NCI-H2171 treated with DMSO at 0.1 percent for 48 hours (cell line): ENCODE measurements at regions not wholly inside any gene's neighbourhood (a gene's known extent, or its start where the extent isn't known, plus 50 kb on each side); places are given as distances from the start of the nearest gene placed in this dataset.
A peak's percentile ranks its signal among the peaks of the same experiment; 100 is the strongest.

Experiments
- DNase-seq: peaks from one replicate; lab custom pipeline; 2025; lab: John Stamatoyannopoulos, UW

DNA sequence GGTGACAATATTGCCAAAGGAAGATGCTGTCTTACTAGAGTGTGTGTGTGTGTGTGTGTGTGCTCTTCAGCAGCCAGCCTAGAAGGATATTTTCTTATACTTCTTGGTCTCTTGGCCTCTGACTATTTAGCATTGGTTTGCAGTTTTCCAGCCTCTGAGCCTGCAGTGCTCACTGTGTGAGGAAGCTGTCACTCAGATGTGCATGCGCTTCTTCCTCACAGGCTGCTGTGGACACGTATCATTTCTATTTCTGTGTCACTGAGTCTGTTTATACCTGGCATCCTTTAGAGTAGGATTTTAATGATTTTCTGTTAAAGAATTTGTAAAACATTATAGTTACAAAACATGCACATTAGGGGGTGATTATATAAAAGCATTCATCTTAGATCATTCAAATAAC lies 83.3 kb downstream of the ALDH8A1 start:
- no peak for DNase-seq

DNA sequence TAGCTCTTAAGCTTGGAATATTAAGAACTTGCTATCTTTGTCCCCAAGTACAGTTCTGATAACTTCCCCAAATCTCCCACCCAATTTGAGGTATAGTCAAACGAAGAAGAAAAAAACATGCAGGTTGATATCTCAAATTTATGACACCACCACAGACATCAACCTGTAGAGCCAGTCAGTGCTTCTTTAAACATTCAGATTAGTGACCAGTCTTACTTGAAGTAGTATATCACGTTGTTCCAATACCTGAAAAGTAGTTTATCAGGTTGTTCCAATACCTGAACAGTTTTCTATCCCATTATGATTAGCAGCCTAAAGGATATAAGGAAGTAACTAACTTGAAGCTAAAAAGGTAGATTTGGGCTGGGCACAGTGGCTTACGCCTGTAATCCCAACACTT lies 85.3 kb downstream of the ALDH8A1 start:
- DNase-seq: no peak

DNA sequence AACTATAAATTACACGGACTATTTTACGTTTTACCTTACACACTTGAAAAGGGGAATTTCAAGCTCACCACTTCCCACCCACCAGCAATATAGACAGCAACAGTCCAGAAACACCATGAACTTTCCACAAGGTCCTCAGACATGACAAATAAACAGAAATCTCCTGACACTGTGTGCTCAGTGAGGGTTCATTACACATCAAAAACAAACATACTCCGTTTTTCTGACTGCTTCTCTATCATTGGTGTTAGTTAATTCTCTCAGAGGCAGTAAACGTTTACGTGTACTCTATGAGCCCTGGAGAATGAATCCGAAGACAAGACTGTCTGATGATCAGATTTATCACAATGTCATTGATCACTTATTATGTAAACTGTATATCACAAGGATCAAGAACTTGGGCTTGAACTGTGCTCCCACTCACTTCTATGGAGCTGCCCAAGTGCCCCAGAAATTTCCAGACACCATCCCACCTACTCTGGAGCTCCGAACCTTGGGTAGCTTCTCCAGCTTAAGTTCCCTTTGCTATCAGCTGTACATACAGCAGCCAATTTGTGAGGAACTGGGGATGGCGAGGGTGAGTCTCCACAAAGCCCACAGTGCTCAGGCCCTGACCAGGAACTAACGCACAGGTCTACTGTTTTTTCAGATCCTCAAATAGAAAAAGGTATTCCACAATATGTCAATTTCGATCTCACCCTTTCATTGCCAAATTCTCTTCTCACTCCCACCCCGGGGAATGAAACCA lies 86.0 kb downstream of the ALDH8A1 start:
- no peak for DNase-seq

DNA sequence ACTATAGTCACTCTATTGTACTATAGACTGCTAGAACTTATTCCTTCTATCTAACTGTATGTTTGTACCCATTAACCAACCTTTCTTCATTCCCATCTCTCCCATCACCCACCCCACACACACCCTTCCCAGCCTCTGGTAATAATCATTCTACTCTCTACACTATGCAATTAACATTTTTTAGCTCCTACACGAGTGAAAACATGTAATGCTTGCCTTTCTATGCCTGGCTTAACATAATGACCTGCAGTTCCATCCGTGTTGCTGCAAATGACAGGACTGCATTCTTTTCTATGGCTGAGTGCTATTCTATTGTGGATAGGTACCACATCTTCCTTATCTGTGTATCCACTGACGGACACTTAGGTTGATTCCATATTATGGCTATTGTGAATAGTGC lies 95.5 kb downstream of the ALDH8A1 start:
- no peak for DNase-seq

DNA sequence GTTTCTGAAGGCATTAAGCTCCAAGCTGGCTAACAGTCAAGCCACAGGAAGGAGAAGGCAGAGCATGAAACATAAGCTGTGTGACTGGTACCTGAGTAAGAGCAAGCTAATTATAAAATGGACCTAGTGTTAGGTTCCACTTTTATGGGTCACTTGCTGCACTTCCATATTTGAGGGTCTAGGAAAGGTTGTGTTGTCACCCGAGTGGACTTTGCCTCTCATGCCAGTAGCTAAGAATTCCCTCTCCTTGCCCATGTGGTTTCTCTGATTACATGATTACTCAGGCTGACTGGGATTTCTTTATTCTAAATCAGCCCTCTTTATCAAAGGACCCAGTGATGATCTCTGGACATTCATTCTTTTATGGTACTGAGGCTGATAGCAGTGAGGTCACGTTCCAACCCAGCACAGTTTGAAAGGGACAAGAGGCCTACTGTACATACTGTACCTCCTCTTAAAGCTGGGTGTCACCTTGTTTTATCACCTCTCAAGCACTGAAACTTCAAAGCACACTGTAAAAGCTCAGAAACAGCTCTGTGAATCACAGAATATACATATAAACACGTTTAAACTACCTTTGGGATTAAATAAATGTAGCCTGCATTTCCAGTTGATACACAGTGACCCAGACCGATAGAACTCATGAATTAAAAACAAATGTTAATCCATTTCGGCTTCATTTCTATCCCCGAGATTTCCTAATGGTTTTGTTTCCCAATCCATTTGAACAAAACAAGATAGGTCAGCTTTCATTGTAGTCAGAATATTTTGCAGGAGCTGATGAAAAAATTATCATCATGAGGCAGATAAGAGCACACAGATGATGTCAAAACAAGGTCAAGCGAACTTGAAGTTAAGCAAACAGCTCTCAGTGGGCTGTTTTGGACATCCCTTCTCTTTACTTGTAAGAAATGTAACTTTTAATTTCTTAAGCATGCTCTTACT lies 96.5 kb downstream of the ALDH8A1 start:
- no peak for DNase-seq

DNA sequence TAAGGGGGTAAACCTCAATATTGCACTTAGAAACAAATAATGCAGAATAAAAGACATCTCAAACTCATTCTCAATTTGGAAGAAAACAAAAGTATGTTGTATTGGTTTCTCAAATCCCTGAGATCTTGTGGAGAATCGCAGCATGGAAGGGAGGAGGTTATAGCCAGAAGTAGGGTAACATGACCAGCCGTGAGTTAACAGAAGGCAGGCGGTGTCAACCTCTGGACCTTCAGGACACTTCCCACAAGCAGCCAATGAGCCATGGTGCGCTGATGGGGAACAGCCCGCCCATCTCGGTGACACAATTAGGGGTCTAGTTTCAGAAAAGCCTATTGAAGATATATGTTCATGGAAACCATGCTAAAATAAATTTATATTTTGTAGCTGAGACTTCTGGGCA lies 98.4 kb downstream of the ALDH8A1 start:
- no peak for DNase-seq

DNA sequence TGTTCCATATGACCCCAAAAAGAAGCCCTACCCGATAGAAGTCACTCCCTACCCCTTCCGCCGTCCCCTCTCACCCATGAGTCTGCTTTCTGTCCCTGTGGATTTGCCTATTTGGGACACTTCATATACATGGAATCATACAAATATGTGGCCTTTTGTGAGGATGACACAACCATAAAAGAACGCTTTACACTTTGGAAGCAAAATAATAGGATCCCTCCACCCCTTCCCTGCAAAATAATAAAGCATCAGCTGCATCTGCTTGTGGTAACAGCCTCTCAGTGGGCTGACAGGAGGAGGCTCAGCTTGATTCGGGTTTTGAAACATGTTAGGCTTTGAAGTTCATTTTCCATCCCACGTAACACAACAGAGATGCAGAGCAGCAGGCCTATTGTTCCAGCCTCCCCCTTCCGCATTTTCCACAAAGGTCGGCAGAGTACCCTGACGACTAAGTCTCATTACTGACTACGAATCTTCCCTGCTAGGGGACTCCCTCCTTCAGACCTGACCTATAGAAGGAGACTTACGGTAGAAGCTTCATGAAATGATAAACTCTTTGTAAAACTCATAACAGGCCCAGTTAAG lies 99.1 kb downstream of the ALDH8A1 start:
- no peak for DNase-seq

DNA sequence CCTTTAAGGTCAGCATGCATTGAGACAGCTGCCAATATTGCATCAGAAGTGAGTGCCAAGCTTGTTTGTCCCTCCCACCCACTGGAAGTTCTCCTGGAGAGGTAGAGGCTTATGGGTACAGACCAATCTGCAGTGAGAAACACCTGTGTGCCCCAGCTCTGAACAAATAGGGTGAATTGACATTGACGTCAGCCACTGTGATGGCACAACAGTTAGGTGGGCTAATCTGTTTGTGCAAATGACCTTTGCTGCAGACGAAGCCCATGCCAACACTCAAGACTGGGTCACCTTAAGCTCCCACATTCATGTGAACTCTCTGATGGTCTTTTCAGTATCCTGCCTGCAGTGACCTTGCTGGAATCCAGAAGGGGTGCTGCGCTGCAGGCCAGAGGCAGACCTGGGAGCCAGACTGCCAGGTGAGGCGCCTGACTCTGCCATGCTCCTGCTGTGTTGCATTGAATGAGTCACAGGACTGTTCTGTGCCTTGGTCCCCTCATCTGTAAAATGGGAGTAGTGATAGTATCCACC lies 99.9 kb downstream of the ALDH8A1 start:
- no peak for DNase-seq

DNA sequence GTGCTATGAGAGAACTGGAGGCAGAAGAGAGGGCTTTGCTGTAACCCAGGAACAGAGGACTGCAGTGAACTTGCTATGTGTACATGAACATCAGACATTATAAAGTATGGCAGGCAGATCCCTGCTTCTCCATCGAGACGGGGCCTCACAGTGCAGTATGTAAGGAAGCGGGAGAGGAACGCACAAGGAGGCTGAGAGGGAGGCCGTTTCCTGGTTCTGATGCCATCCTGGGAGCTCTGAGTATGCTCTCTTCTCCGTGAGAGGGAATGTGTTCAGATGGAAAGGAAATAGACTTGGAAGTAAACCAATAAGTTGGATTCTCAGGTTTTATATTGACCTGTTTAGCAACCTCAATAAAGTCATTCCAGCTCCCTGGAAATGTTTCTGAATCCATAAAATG lies 101.8 kb downstream of the ALDH8A1 start:
- DNase-seq: no peak

DNA sequence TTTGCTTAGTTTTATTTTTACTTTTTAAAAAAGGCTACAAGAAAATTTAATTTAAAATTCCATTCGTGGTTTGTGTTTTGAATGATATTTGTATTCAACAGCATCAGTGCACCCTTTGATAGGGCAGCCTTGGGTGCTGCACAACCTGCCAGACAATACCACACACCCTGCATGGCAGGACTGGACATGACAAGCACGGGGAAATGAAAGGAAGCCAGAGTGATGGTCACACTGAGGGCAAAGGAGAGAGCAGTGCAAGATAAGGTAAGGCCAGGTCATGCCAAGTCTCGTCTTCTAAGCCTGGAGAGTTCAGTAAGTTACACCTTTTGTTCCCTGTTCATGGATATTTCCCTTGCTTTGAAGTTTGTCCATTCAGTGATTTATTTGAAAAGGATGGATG lies 103.0 kb downstream of the ALDH8A1 start:
- no peak for DNase-seq

DNA sequence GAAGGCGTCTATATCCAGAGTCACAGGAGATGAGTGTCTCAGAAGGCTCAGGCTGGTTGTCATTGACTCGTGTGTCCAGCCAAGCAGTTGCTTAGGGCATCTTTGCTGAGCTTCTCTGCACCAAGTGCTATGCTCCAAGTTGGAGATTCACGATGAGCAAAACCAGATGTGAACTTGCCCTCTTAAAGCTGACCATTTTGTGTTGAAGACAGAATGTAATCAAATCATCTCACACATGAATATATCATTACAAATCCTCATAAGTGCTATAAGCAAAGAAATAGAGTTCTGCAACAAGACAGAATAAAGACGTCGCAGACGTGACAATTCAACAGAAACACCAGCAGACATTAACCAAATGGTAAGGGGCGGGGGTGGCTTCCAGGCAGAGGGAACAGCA lies 103.9 kb downstream of the ALDH8A1 start:
- no peak for DNase-seq

DNA sequence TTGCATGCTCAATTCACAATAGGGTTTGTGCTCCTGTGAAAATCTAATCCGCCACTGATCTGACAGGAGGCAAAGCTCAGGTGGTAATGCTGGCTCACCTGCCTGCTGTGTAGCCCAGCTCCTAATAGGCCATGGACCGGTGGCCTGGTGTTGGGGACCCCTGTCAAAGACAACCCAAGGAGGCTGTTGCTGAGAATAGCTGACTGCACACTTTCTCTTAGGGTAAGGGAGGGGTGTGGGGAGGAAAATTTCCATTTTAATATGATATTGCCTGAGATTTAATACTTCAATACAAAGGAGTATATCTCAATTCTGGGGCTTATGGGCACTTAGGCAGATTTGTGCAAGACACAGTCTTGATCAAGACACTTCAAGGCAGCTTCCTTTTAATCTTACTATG lies 105.8 kb downstream of the ALDH8A1 start:
- no peak for DNase-seq

DNA sequence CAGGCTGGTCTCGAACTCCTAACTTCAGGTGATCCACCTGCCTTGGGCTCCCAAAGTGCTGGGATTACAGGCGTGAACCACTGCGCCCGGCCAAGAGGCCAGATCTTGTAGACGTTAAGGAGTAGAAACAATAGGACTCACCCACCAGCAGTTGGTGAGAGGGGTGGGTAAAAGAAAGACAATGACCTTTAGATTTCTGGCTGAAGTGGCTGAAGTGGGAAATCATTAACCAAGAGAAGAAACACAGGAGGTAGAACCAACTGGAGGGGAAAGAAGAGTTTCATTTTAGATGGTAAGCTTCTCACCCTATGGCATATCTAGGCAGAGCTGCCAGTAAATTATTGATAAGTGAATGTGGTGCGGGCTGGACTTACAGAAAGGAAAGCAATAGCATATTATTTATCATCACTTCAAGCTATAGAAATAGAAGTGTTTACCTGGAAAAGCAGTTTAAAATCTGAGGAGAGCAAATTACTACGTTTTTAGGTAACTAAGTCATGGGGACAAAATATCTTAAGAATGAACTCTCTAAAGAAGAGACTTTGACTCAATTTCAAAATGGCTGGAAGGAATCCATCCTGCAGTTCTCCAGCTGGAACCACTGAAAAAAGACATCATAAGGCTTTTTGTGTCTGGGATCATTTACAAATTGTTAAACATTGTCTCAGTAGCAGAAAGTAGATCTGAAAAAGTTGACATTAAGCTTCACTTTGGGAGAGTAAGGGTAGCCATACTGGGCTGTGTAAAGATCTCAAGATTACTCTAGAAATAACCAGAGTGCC lies 109.6 kb downstream of the ALDH8A1 start:
- DNase-seq: no peak

DNA sequence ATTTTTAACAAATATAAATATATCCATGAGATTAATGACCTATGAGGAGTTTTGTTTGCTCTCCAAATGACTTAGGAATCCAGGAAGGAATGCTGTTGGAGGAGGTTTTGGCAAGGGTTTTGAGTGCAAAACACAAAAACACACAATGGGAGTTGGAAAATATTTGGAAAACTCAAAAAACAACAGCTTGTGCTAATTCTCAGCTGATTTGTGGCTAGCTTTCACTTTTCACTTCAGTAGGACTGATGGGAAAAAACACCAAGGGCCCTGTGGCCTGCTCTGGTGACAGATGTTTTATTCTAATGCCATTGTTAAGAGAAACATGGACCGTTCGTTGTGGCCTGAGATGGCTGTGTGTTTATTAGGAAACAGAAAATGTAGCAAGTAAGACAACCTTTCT lies 113.9 kb downstream of the ALDH8A1 start:
- no peak for DNase-seq

DNA sequence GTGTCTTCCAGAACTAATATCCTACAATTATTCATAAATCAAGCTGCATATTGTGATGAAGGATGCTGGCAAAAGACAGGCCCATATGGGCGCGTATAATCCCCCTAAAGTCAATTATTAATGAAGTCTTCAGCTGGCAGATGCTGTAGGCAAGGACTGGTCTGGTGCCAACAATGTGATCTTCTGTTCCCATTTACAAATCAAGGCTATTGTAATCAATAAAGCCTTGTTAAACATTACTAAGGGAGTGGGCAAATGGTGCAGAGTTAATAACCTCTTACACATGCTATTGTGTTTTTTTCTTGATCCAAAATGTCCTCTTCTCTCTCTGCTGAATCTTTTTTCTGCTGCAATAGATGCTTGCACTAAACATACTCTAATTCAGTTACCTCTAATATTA lies 119.0 kb downstream of the ALDH8A1 start:
- peak; percentile 70 for DNase-seq

DNA sequence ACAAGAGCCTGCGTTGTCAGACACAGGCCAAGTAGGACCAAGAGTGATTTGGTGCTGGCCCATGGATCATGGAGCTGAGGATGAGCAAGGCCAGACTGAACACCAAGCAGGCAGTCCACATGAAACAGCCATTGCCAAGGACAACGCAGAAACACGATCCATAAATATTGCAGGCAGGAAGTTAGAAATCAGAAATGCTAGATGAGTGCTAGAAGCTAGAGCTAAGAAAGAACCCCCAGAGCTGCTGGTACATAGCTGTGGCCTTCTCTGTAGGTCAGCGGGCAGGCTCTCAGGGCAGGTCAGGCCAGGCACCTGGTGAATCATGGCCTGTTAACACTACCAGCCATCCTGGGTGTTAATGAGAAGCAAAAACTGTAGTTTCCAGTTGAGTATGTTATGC lies 119.7 kb downstream of the ALDH8A1 start:
- no peak for DNase-seq

DNA sequence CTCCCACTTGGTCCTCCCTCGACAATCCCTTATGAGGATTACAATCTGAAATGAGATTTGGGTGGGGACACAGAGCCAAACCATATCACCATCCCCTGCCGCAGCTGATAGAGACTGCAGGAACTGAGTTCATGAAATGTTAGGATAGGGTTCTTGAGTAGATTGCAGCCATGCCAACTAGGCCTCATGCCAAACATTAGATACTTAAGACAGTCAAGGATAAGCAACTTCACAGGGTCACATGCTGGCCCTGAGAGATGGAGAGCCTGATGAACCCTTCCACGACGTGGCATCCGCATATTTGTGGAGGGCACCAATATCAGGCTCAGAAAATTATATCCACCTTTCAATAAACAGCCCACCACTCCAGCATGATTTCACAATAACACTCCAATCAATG lies 121.3 kb downstream of the ALDH8A1 start:
- DNase-seq: no peak

DNA sequence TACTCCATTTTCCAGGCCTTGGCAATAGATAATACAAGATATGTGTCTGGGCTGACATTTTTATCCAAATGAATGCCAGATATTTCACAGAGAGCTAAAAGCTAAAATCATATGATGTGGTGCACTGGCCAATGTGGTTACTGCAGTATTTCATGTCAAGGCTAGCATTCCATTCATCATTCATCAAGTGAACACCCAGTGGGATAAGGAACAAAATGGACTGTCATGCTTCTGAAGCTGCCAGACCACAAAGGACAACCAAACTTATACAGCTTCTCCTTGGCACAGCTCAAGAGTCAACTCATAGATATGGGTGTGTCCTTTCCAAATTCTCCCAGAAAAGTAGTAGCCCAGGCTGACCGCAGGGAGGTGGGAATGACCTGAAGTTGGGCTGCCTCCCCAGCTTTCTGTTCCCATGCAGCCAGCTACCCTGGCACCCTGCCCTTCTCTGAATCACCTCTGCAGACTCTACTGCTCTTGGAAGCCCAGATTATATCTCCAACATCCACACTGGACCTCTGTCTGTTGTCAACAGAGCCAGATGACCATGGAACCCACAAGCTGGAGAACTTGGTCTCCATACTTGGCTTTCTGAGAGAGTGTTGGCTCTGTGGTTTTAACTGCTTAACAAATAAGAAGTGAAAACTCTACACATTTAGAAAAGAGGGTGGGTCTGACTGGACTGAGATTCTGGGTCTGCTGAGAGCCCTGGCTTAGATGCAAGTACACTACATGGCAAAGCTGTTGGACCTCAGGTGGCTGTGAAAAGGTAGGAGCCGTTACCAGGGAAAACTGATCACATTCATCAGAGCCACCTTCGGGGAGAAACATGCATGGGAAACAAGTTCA lies 122.8 kb downstream of the ALDH8A1 start:
- DNase-seq: no peak

DNA sequence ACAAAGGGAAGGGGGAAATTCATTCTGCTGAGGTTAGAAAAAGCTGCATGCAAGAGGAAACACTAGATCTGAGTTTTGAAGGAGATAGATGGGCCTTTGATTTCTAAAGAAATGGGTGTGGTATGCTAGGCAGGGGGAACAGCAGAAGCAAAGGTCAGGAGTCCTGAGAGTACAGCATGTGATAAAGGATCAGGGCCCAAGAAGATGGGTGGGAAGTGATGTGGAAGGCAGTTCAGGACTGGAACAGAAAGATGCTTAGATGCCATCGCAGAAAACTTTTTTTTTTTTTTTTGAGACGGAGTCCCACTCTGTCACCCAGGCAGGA lies 126.2 kb downstream of the ALDH8A1 start:
- no peak for DNase-seq

DNA sequence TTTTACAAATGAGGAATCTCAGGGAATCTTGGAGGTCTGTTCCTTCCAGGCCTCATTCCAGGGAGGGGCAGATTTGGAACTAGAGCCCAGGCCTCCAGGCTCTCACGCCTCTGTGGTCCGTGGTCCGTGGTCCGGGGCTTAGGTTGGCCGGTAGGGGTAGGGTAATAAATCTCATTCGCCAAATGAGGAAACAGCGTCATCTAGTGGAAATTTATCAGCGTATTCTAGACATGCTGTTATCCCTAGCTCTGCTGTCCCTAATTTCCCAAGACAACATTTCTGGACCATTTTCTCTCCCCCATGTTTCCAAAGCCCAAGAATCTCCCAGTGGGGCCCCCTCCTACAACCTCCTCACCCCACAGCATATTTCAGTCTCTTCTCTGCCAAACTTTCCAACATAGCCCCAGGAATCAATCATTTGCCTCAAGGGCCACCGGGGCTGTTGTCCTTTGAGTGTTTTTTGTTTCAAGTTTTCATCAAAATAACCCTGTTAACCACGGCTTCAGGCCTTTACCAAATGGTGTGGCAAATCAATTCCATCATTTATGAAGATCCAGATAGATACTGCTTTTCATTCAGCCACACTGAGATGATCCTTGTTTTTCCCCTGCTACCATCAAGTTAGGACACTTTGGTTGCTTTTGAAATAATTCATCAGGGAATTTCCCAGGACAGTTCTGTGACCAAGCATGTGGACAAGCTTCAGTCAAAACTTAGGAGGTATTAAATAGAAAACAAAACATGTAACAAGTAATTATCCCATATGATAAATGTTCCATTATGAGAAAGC lies 126.8 kb downstream of the ALDH8A1 start:
- peak; percentile 66 for DNase-seq
